SK-N-DZ (cell line): ENCODE measurements at regions not wholly inside any gene's neighbourhood (a gene's known extent, or its start where the extent isn't known, plus 50 kb on each side); places are given as distances from the start of the nearest gene placed in this dataset.

Source experiments
- DNase-seq: peaks from one replicate; pipeline ENCODE4 v3.0.0-alpha.2; 2015; ENCODE audit warnings: low spot score

- no peak for DNase-seq
Observed at GRCh38 chr12:124458992-124459851, 108.2 kb downstream of the NCOR2 start.

GRCh38 chr12:124458220-124458991, 109.0 kb downstream of the NCOR2 start:
- no peak for DNase-seq

GRCh38 chr12:124457287-124458219, 109.9 kb downstream of the NCOR2 start:
- DNase-seq = no peak

GRCh38 chr12:124456652-124457152, 110.7 kb downstream of the NCOR2 start:
- DNase-seq = no peak

GRCh38 chr12:124456133-124456651, 111.2 kb downstream of the NCOR2 start:
- no peak for DNase-seq

GRCh38 chr12:124455336-124455735, 112.1 kb downstream of the NCOR2 start:
- DNase-seq = no peak

GRCh38 chr12:124454735-124455134, 112.7 kb downstream of the NCOR2 start:
- DNase-seq = no peak

- DNase-seq = no peak
Observed at GRCh38 chr12:124454352-124454725, 113.1 kb downstream of the NCOR2 start.

GRCh38 chr12:124453419-124454351, 113.7 kb downstream of the NCOR2 start:
- DNase-seq = no peak

GRCh38 chr12:124452576-124453331, 114.7 kb downstream of the NCOR2 start:
- DNase-seq = no peak

- DNase-seq = peak; percentile 50
Observed at GRCh38 chr12:124451637-124452243, 115.7 kb downstream of the NCOR2 start.

- no peak for DNase-seq
Observed at GRCh38 chr12:124451016-124451415, 116.4 kb downstream of the NCOR2 start.

- DNase-seq = no peak
Observed at GRCh38 chr12:124450376-124450750, 117.0 kb downstream of the NCOR2 start.

- no peak for DNase-seq
Observed at GRCh38 chr12:124449623-124450375, 117.6 kb downstream of the NCOR2 start.

- no peak for DNase-seq
Observed at GRCh38 chr12:124448955-124449622, 118.3 kb downstream of the NCOR2 start.

- no peak for DNase-seq
Observed at GRCh38 chr12:124448241-124448954, 119.0 kb downstream of the NCOR2 start.

GRCh38 chr12:124446364-124446763, 121.0 kb downstream of the NCOR2 start:
- DNase-seq = no peak
